WI38 (cell line): ENCODE measurements at regions not wholly inside any gene's neighbourhood (a gene's known extent, or its start where the extent isn't known, plus 50 kb on each side); places are given as distances from the start of the nearest gene placed in this dataset.

Source experiments
- H3K4me3 ChIP-seq: 2 replicates; pipeline ENCODE4 v1.5.1; 2011; ENCODE audit warnings: low read depth, mild to moderate bottlenecking, control low read depth, low read length
- CTCF ChIP-seq: IDR thresholded peaks from 2 replicates; pipeline ENCODE4 v1.5.1; 2012; ENCODE audit warnings: low read depth, mild to moderate bottlenecking, control low read depth, low read length

GRCh38 chr19:30659638-30660037 lies 287.5 kb downstream of the ZNF536 start:
- no peak overlapping the region for H3K4me3 ChIP-seq
- no peak for TF ChIP-seq CTCF

- no peak overlapping the region for H3K4me3 ChIP-seq
- no peak for TF ChIP-seq CTCF
Observed at GRCh38 chr19:30656520-30657100, 284.4 kb downstream of the ZNF536 start.

GRCh38 chr19:30653646-30654386 lies 281.6 kb downstream of the ZNF536 start:
- TF ChIP-seq CTCF = no peak
- no peak overlapping the region for H3K4me3 ChIP-seq

- TF ChIP-seq CTCF = no peak
- H3K4me3 ChIP-seq = no peak overlapping the region
Observed at GRCh38 chr19:30652751-30653150, 280.6 kb downstream of the ZNF536 start.

- TF ChIP-seq CTCF = no peak
- no peak overlapping the region for H3K4me3 ChIP-seq
Observed at GRCh38 chr19:30651691-30652090, 279.5 kb downstream of the ZNF536 start.

GRCh38 chr19:30651066-30651465 lies 278.9 kb downstream of the ZNF536 start:
- no peak for TF ChIP-seq CTCF
- H3K4me3 ChIP-seq = no peak overlapping the region

- no peak overlapping the region for H3K4me3 ChIP-seq
- peak; percentile 71 for TF ChIP-seq CTCF
Observed at GRCh38 chr19:30649934-30650614, 277.9 kb downstream of the ZNF536 start.
